ENCODE measurements at regions not wholly inside any gene's neighbourhood (a gene's known extent, or its start where the extent isn't known, plus 50 kb on each side); places are given as distances from the start of the nearest gene placed in this dataset.

DNA sequence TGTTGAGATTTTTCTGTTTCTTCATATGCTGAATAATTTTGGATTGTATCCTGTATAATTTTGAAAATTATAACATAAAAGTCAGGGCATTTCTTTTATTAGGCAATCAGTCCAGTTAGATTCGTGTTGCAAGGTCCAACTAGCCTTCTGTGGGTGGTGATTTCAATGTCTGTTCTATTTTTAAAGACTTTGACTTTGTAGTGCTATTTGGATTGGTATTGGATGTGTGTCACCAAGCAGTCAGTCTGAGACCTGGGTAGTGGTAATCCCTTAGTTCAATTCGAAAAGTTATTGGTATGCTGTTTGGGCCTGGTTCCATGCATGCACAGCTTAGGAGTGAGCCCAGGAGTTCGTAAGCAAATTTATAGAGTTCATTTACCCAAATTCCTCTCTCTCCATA, 82.2 kb downstream of the EPDR1 start:
- no peak for DNase-seq

- DNase-seq, result no peak
Observed at GRCh38 chr7:38006559-38006958, 86.1 kb downstream of the EPDR1 start.

- DNase-seq, result no peak
Observed at GRCh38 chr7:38007096-38007495, 86.7 kb downstream of the EPDR1 start.

- DNase-seq, result no peak
Observed at GRCh38 chr7:38013246-38013645, 92.8 kb downstream of the EPDR1 start.

GRCh38 chr7:38016567-38016966, 96.1 kb downstream of the EPDR1 start:
- DNase-seq, result no peak

DNA sequence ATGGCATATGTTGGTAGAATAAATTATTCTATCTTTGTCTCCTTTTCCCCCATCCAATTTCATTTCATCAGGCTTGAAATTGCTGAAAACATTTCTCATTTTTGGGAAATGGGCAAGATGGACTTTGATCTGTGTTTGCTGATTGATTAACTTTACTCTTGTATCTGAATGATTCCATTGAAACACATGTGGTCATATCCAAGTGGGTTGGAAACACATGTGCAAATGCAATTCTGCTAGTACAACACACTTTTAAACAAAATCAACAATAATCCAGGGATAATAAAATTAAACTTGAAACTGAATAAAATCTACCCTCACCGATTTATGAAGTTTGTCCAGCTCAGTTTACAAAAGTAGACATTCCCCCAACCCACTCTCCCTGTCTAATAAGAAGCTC, 96.9 kb downstream of the EPDR1 start:
- no peak for DNase-seq

GRCh38 chr7:38020121-38020785, 99.8 kb downstream of the EPDR1 start:
- DNase-seq, result no peak

DNA sequence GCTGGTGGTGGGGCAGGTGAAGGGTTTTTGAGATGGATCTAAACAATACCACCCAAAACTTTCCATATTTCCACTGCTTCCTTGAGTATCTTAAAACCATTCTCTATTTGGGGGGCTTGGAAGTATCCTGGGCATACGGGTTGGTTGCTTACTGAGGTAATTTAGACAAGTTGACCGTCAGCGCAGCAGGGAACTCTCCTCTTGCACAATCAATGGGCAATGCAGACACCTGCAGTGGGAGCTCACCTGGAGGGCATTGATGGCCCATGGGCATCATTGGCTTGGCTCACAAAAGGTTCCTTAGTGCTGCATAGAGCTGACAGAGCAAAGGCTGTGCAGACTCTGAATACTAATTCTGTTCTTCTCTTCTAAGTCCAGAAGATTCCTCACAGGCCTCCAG, 101.5 kb downstream of the EPDR1 start:
- DNase-seq, result no peak

GRCh38 chr7:38025815-38026214, 105.4 kb downstream of the EPDR1 start:
- no peak for DNase-seq

DNA sequence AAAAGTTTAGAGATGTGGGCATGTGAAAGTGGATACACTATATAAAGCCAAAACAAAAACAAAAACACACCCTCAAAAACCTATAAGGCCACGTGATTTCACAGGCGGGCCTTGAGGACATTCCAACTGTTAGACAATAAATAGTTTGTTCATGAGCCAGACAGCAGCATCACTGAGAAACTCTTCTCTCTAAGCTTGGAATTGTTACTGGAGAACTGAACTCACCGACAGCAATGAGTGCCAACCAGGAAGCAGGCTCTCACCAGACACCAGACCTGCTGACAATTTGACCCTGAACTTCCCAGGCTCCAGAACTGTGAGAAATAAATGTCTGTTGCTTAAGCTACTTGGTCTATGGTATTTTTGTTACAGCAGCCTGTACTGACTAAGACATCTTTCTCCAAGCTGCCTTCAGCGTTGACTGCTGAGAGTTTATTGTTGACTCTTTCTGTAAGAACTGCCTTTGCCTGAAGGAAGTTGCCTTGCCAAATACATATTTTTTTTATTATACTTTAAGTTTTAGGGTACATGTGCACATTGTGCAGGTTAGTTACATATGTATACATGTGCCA, 107.5 kb downstream of the EPDR1 start:
- DNase-seq, result no peak

GRCh38 chr7:38034062-38034908, 113.8 kb downstream of the EPDR1 start:
- no peak for DNase-seq

- no peak for DNase-seq
Observed at GRCh38 chr7:38040831-38041230, 120.4 kb downstream of the EPDR1 start.

DNA sequence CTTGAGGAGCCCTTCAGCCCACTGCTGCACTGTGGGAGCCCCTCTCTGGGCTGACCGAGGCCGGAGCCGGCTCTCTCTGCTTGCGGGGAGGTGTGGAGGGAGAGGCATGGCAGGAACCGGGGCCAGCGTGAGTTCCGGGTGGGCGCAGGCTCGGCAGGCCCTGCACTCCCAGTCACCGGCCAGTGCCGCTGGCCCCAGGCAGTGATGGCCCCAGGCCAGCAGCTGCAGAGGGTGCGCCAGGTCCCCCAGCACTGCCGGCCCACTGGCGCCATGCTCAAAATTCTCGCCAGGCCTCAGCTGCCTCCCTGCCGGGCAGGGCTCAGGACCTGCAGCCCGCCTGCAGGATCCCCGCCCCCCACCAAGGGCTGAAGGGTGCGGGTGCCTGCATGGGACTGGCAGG, 128.4 kb upstream of the STARD3NL start:
- DNase-seq, result no peak

DNA sequence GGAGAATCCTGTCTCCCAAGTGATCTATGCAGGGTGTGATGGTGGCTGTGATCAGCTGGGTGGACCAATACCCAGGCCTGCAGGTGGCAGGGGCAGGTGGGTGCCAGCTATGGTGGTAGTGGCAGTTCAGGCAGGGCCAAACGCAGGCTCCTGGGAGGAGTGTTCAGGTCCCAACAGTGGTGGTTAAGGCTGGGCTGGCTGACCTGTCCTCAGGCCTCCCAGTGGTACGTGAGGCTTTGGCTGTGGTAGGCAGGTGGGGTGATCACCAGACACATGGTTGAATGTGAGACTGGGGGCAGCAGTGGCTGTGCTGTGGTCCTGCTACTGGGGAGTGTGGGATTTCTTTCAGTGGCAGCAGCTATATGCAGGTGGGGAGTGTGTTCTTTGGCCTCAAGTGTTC, 126.7 kb upstream of the STARD3NL start:
- no peak for DNase-seq

GRCh38 chr7:38051786-38052185, 126.3 kb upstream of the STARD3NL start:
- DNase-seq, result no peak

DNA sequence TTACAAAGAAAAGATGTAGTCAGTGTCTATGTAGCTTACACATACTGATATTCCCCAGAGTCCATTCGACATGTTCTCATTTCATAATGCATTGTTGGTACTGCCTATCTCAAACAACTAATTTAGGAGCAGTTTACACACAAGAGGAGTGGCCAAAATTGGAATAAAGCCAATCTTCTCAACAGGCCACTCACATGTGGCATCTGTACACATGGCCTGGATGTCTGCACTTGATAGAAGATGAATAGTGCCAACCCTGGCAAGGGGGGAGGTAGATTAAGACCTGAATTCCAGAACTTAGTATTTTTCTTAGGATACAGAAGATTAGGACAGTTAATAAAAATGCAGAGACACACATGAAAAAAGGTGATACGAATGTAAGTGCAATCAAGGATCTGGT, 125.3 kb upstream of the STARD3NL start:
- DNase-seq, result no peak

DNA sequence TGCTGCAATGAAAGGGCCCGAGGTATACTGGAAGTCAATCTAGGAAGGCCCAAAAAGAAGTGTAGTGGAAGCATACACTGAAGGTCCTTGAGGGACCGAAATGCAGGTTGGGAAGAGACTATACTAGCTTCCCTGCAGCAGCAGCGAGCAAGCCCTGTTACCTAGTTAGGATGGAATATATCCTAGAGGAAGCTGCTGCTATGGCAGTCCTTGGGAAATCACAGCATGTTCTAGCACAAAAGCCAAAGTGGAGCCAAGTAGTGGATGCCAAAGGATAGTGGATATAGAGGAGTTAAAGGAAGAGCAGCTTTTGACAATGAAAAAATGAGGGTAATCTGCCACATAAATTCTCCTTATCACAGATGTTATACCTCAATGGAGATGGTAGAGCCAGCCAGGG, 123.8 kb upstream of the STARD3NL start:
- peak in 1 of 2 experiments; percentile 4 for DNase-seq

DNA sequence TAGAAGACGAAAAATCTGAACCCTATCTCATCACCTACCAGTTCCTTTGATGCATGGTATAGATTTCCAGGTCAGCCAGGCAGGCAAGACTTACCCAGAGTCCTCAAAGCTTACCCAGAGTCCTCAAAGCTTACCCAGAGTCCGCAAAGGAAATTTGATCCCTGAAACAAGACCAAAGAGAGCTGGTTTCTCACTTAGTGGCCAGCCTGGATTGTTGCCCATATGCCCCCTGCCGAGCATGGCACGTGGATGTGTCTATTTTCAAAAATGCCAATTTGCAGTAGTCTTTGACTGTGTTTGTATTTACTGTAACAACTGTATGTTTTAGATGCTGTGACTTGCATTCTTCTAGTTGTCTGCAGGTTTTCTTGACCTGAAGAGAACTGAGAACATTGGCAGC, 120.2 kb upstream of the STARD3NL start:
- no peak for DNase-seq

- DNase-seq, result no peak
Observed at GRCh38 chr7:38060116-38060515, 117.9 kb upstream of the STARD3NL start.

DNA sequence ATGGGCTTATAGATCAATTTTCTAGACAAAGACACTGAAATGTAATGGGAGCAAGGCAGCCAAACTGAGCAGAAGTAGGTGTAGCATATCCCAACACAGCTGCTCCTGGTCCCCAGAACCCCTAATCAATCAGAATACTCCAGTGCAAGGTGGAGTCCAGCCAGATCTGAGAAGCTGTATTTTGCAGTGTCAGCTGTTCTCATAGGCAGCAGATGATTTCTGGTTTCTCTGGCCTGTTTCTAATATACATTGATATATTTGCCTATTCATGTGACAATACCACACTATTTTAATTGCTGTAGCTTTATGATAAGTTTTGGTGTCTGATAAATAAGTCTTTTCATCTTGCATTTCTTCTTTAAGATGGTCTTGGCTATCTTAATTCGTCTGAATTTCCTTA, 117.4 kb upstream of the STARD3NL start:
- no peak for DNase-seq

DNA sequence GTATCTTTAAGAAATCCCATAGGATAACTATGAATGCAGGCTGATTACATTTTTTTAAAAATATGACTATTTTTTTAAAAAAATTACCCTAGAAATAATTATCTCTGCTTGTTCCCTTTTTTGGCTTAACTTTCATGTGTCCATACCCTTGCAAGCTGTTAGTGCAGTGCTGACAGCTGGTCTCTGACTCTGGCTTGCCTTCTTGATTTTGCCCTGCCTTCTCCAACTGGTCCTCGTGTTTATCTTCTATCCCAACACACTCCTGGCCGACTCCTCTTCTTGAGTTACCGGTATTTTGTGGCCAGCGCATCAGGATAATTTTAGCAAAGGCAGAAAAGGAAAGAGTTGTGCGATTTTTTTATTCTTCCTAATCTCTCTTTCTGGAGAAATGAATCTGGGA, 111.7 kb upstream of the STARD3NL start:
- no peak for DNase-seq

DNA sequence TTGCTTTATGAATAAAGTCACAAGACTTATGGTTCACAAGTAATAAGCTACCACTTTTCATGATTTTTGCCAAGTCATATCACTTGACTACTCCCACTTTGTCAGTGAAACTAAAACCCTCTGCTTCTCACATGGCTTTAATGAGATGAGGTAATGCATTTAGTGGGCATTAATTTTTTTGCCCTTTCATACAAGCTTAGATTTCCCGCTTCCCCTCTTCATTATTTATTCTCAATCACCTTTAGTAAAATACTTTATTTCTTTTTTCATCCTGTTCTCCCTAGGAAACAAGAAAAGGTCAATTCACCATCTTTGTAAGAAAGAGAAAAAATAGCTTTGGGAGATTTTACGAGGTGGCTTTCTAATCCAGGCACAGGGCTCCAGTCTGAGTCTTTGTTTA, 109.6 kb upstream of the STARD3NL start:
- DNase-seq, result no peak

DNA sequence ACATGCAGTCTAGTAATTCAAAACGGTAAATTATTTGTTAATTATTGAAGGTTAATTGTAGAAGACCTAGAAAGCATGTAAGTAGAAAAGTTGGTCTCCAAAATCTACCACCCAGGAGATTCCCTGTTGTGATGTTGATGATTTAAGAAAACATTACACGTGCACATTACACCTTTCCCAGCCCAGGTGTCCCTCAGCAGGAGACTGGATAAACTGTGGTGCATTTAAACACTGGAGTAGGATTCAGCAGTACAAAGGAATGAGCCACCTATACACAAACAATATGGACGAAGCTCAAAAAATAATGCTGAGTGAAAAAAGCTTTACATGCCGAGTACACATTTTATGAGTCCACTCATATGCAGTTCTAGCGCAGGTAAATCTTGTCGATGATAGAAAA, 109.0 kb upstream of the STARD3NL start:
- no peak for DNase-seq

DNA sequence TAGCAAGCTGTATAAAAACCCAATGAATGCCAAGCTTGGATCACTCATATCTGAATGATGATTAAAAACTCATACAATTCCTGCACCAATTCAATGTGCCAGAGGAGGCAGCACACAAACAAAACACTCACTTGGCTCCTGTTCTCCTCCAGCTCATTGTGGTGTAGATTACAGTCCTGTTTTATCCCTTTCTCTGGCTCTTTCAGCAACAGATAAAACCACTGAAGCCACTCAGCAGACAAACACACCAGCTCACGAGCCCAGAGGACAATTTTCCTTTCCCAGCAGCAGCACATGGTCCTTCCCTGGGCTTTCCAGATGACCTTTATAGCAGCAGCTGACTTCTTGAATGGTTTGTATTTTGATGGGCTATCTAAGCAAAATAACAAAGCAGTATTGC, 107.3 kb upstream of the STARD3NL start:
- no peak for DNase-seq

Data from cerebellar nuclear complex (tissue), 1 donor.